C4-2B (cell line): ENCODE measurements at regions not wholly inside any gene's neighbourhood (a gene's known extent, or its start where the extent isn't known, plus 50 kb on each side); places are given as distances from the start of the nearest gene placed in this dataset.

Experiments used
- CTCF ChIP-seq: fragments of 450-650 bp; conservative IDR thresholded peaks from 2 replicates; pipeline ENCODE4 v1.5.1; 2017; ENCODE audit warnings: mild to moderate bottlenecking
- ZFX ChIP-seq: fragments of 450-650 bp; IDR thresholded peaks from 2 replicates; pipeline ENCODE4 v1.6.1; 2017

GRCh38 chr10:127801302-127801701 is 64.3 kb downstream of the FOXI2 start:
- TF ChIP-seq CTCF (no peak), ZFX (no peak)
